ENCODE measurements at regions not wholly inside any gene's neighbourhood (a gene's known extent, or its start where the extent isn't known, plus 50 kb on each side); places are given as distances from the start of the nearest gene placed in this dataset.

DNA sequence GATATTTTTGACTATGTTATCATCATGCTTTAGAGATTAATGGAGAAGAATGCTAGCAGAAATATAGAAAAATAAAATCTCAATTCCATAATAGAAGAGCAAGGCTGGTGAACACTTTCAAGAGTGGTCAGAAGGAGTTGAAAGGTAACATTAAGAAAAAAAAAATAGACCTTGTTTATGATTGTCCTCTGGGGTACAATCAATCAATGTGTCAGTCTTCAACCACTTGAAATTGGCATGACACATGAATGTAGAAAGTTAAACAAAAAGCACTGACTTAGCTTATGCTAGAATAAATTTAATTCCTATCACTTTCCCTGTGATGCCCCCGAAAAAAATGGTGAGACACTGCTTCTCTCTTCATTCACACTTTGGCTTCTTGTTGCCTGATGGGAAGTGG lies 750.3 kb upstream of the ADGRL2 start:
- intact Hi-C loops (cut with DNase I): no loop called here
- H3K4me3 ChIP-seq: no peak overlapping the region
- H3K36me3 ChIP-seq (replicated peaks in 1 of 2): no peaks in the 10 kb centered on the region
- 69 to 93% (median 83%) methylated on average over 1 of the region's 1 CpG for WGBS, 4 donors
- H3K27me3 ChIP-seq: no peaks in the 10 kb centered on the region
- TF ChIP-seq POLR2A (IDR thresholded peaks at IDR 0.05): no peak
- TF ChIP-seq, protein P1, sequence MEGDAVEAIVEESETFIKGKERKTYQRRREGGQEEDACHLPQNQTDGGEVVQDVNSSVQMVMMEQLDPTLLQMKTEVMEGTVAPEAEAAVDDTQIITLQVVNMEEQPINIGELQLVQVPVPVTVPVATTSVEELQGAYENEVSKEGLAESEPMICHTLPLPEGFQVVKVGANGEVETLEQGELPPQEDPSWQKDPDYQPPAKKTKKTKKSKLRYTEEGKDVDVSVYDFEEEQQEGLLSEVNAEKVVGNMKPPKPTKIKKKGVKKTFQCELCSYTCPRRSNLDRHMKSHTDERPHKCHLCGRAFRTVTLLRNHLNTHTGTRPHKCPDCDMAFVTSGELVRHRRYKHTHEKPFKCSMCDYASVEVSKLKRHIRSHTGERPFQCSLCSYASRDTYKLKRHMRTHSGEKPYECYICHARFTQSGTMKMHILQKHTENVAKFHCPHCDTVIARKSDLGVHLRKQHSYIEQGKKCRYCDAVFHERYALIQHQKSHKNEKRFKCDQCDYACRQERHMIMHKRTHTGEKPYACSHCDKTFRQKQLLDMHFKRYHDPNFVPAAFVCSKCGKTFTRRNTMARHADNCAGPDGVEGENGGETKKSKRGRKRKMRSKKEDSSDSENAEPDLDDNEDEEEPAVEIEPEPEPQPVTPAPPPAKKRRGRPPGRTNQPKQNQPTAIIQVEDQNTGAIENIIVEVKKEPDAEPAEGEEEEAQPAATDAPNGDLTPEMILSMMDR (IDR thresholded peaks at IDR 0.05): no peak
- no peak for DNase-seq
- H3K9me3 ChIP-seq (replicated peaks in 1 of 3): no peaks in the 10 kb centered on the region
- no peaks in the 10 kb centered on the region for H3K4me1 ChIP-seq (replicated peaks in 1 of 2)
- no peak overlapping the region for H3K27ac ChIP-seq

- peak in 6 of 7 donors; percentile 18 to 64 (median 42) for DNase-seq
- 24 to 41% (median 31%) methylated on average over 2 of the region's 2 CpGs for WGBS, 4 donors
These were observed 756.0 kb upstream of the ADGRL2 start for GRCh38 chr1:81044708-81045107.

DNA sequence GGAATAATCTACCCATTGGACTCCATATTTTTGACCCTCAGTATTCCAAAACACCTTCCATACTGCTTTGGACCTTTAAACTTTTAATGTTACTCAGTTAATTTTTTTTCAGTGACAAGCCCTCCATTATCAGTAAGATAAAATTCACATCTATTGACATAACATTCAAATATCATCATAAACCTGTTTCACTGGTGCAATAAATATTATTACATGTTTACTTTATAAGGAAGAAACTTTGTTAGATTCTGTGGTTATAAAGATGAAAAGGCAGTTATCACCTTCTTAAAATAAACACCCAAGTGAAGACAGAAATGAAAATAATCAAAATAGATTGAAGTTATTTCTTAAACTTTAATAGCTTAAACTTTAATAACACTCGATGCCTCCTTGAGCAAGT lies 758.5 kb upstream of the ADGRL2 start:
- intact Hi-C loops (cut with DNase I): no loop called here
- TF ChIP-seq, protein P1 (IDR thresholded peaks at IDR 0.05): no peak
- TF ChIP-seq POLR2A (IDR thresholded peaks at IDR 0.05): no peak
- Histone ChIP-seq H3K27ac (no peak overlapping the region), H3K4me3 (no peak overlapping the region), H3K9me3 (replicated peaks in 1 of 3) (no peaks in the 10 kb centered on the region), H3K27me3 (no peaks in the 10 kb centered on the region), H3K4me1 (replicated peaks in 1 of 2) (no peaks in the 10 kb centered on the region), H3K36me3 (replicated peaks in 1 of 2) (no peaks in the 10 kb centered on the region)
- 84 to 88% (median 86%) methylated on average over 1 of the region's 1 CpG for WGBS, 4 donors
- no peak for DNase-seq

More at GRCh38 chr1:81044708-81045107, 756.0 kb upstream of the ADGRL2 start:
- no peaks in the 10 kb centered on the region for H3K4me1 ChIP-seq (replicated peaks in 1 of 2)
- no peak overlapping the region for H3K4me3 ChIP-seq
- intact Hi-C loops (cut with DNase I): no loop called here
- no peaks in the 10 kb centered on the region for H3K27me3 ChIP-seq
- H3K9me3 ChIP-seq (replicated peaks in 1 of 3): no peaks in the 10 kb centered on the region
- no peak for TF ChIP-seq POLR2A (IDR thresholded peaks at IDR 0.05)
- TF ChIP-seq, protein P1 (IDR thresholded peaks at IDR 0.05): no peak
- no peak overlapping the region for H3K27ac ChIP-seq
- H3K36me3 ChIP-seq (replicated peaks in 1 of 2): no peaks in the 10 kb centered on the region

- Histone ChIP-seq H3K36me3 (replicated peaks in 1 of 2) (no peaks in the 10 kb centered on the region), H3K27ac (no peak overlapping the region)
- 36 to 83% (median 76%) methylated on average over 1 of the region's 1 CpG for WGBS, 4 donors
These were observed 766.4 kb upstream of the ADGRL2 start for GRCh38 chr1:81034291-81034690.

More at GRCh38 chr1:81034291-81034690, 766.4 kb upstream of the ADGRL2 start:
- intact Hi-C loops (cut with DNase I): no loop called here
- Histone ChIP-seq H3K9me3 (replicated peaks in 1 of 3) (no peaks in the 10 kb centered on the region), H3K4me1 (replicated peaks in 1 of 2) (no peaks in the 10 kb centered on the region), H3K27me3 (no peaks in the 10 kb centered on the region), H3K4me3 (no peak overlapping the region)
- no peak for TF ChIP-seq POLR2A (IDR thresholded peaks at IDR 0.05)
- TF ChIP-seq, protein P1 (IDR thresholded peaks at IDR 0.05): no peak
- no peak for DNase-seq

Measured in adrenal gland (tissue), 9 donors.